CD4-positive, alpha-beta T cell treated with Interleukin-1 beta for 1 hour (primary cell): ENCODE measurements at regions not wholly inside any gene's neighbourhood (a gene's known extent, or its start where the extent isn't known, plus 50 kb on each side); places are given as distances from the start of the nearest gene placed in this dataset.

Source experiments
- DNase-seq, 2 donors: peaks; one replicate each; pipeline ENCODE4 v3.0.0-alpha.2; 2020 to 2022

DNA sequence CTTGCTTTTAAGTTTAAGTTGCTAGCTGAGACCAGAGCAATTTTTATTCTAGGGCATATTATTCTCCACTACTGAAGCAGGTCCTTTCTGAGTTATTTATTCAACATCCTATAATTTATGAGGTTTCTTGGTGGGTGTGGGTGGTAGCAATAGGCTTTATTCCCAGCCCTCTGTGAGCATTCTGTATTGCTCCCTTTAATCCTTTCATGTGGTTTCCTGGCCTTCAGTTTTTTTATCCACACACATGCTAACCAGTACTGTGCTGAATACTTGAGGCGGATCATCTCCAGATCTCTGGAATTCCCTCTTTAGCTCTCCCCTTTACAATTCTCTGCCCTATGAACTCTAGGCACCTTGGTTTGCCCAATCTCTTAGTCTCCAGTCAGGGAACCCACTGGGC, 91.8 kb upstream of the GLRA1 start:
- no peak for DNase-seq

DNA sequence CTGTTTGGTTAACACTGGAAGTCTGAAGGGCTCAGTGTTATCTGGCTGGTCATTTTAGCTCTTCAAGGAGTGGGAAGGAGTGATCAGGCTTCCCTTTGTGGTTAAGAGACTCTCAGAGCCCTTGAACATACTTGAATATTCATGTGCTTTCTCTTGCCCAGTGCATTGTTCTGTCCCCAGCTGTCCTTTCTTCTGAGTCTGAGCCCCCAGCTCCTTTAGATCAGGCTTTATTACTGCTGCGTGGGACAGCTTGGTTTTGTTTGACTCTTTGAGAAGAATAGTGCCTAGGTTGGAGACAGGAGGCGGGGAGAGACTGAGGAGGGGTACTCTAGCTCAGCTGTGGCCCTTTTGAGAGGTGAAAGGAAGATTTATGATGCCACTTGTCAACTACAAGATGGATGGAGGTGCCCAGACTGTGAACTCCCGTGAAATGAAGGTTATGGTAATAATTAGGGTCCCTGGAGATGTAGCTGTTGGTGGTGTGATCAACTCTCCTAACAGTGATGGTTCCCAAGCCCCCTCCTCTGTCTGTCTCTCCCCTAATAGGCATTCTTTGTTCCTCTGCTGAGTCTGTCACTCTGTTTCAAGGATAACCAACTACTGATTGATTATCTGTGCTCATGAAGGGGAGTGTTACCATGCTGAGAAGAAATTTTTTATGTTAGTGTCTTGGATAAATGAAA, 83.1 kb upstream of the GLRA1 start:
- DNase-seq = no peak

DNA sequence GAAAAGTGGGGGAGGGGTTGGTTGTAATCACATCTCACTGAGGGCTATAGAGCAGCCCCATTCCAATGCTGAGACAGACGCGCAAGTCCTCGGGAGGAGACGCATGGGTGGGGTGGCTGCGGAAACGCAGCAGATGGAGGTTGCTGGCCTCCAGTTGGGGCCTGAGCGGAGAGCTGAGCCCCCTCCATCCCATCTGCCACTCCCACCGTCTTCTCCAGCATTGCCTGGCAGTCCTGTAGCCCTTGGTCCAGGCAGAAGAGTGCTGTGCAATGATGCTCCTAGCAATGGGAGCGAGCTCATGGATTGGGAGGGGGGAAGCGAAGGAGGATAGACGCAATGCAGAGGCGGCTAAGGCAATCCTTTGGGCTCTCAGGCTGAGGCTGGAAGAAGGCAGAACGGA, 79.4 kb upstream of the GLRA1 start:
- DNase-seq = no peak
